IMR-90 (cell line): ENCODE measurements at regions not wholly inside any gene's neighbourhood (a gene's known extent, or its start where the extent isn't known, plus 50 kb on each side); places are given as distances from the start of the nearest gene placed in this dataset.
A peak's percentile ranks its signal among the peaks of the same experiment; 100 is the strongest.

Experiments used
- ATAC-seq: fragments of 200-7000 bp; cut with Tn5 transposase; 2 replicates; pipeline ENCODE4 v1.9.1; 2020; ENCODE audit warnings: low read depth, mild to moderate bottlenecking, moderate library complexity
- BruUV-seq: library from RNA; stranded (reverse); fragments of 400-500 nt; replicated peaks from 2 replicates; lab custom pipeline; 2021; lab: Mats Ljungman, UMichigan
- CTCF ChIA-PET: fragments of 300-600 bp; formaldehyde crosslinking; extraction: SDS; loops from one replicate; lab custom pipeline; 2021; ENCODE audit warnings: antibody characterized with exemption; lab: Yijun Ruan, JAX
- POLR2A ChIA-PET: fragments of 300-600 bp; sonication (Branson Sonifier 250); formaldehyde crosslinking; loops from one replicate; lab custom pipeline; 2022; ENCODE audit warnings: antibody characterized with exemption; ENCODE audit not compliant: unreplicated experiment; lab: Charles Lee
- DNase-seq: peaks from one replicate; pipeline ENCODE4 v3.0.0; 2013
- H2AFZ ChIP-seq: replicated peaks from 2 replicates; pipeline ENCODE3; 2013; ENCODE audit warnings: low read length, mild to moderate bottlenecking; ENCODE audit not compliant: poor library complexity
- H2AK5ac ChIP-seq: 2 replicates; pipeline ENCODE4 v1.6.1; 2013; ENCODE audit warnings: low read depth, low read length, inconsistent platforms
- H2AK9ac ChIP-seq: replicated peaks from 2 replicates; pipeline ENCODE3; 2013; ENCODE audit warnings: mild to moderate bottlenecking, low read depth, low read length, moderate library complexity; ENCODE audit not compliant: poor library complexity
- H2BK120ac ChIP-seq: 2 replicates; pipeline ENCODE4 v1.6.1; 2013; ENCODE audit warnings: low read depth, low read length, inconsistent platforms
- H2BK15ac ChIP-seq: 3 replicates; pipeline ENCODE4 v1.6.1; 2013; ENCODE audit warnings: low read depth, low read length, inconsistent platforms
- H2BK20ac ChIP-seq: 2 replicates; pipeline ENCODE4 v1.6.1; 2013; ENCODE audit warnings: low read depth, mild to moderate bottlenecking, inconsistent platforms, low read length, moderate library complexity
- H2BK5ac ChIP-seq: 2 replicates; pipeline ENCODE4 v1.6.1; 2013; ENCODE audit warnings: mild to moderate bottlenecking, low read depth, low read length, inconsistent platforms; ENCODE audit not compliant: poor library complexity, severe bottlenecking
- H3K14ac ChIP-seq: replicated peaks from 2 replicates; pipeline ENCODE4 v1.6.1; 2013; ENCODE audit warnings: low read depth, low read length, inconsistent platforms
- H3K18ac ChIP-seq: 2 replicates; pipeline ENCODE4 v1.6.1; 2013; ENCODE audit warnings: low read depth, low read length, control low read depth
- H3K23ac ChIP-seq: 2 replicates; pipeline ENCODE4 v1.6.1; 2013; ENCODE audit warnings: low read depth, low read length, inconsistent platforms
- H3K27ac ChIP-seq: 2 replicates; pipeline ENCODE4 v1.5.1; 2013; ENCODE audit warnings: mild to moderate bottlenecking, control low read depth, low read length; ENCODE audit not compliant: insufficient read depth
- H3K27me3 ChIP-seq: 2 replicates; pipeline ENCODE4 v1.6.1; 2013; ENCODE audit warnings: low read length; ENCODE audit not compliant: control insufficient read depth, insufficient read depth
- H3K36me3 ChIP-seq: 2 replicates; pipeline ENCODE4 v1.6.1; 2013; ENCODE audit warnings: low read length, mixed read lengths; ENCODE audit not compliant: control insufficient read depth, insufficient read depth
- H3K4ac ChIP-seq: 2 replicates; pipeline ENCODE4 v1.6.1; 2013; ENCODE audit warnings: low read depth, low read length, inconsistent platforms
- H3K4me1 ChIP-seq: 2 replicates; pipeline ENCODE4 v1.6.1; 2013; ENCODE audit warnings: low read length, mixed read lengths; ENCODE audit not compliant: control insufficient read depth, insufficient read depth
- H3K4me2 ChIP-seq: 2 replicates; pipeline ENCODE4 v1.6.1; 2013; ENCODE audit warnings: low read depth, mild to moderate bottlenecking, control low read depth, low read length, moderate library complexity
- H3K4me3 ChIP-seq: 2 replicates; pipeline ENCODE4 v1.5.1; 2013; ENCODE audit warnings: low read depth, mild to moderate bottlenecking, control low read depth, low read length, moderate library complexity; ENCODE audit not compliant: insufficient read depth
- H3K56ac ChIP-seq: 2 replicates; pipeline ENCODE4 v1.6.1; 2013; ENCODE audit warnings: low read length, inconsistent platforms; ENCODE audit not compliant: insufficient read depth; ENCODE audit errors: extremely low read depth
- H3K79me1 ChIP-seq, 2 experiments: 2 replicates each; pipeline ENCODE4 v1.6.1; 2013; ENCODE audit warnings: low read length in 2 of 2, inconsistent platforms in 1 of 2, low read depth in 1 of 2
- H3K9ac ChIP-seq: 2 replicates; pipeline ENCODE4 v1.6.1; 2013; ENCODE audit warnings: low read depth, low read length, control low read depth
- H3K9me1 ChIP-seq: 2 replicates; pipeline ENCODE4 v1.6.1; 2013; ENCODE audit warnings: low read length, inconsistent platforms; ENCODE audit not compliant: insufficient read depth
- H3K9me3 ChIP-seq: 2 replicates; pipeline ENCODE4 v1.6.1; 2013; ENCODE audit warnings: low read length; ENCODE audit not compliant: control insufficient read depth, insufficient read depth
- H4K20me1 ChIP-seq: 2 replicates; pipeline ENCODE4 v1.6.1; 2013; ENCODE audit warnings: low read length, inconsistent platforms; ENCODE audit not compliant: insufficient read depth
- H4K5ac ChIP-seq: 2 replicates; pipeline ENCODE4 v1.6.1; 2013; ENCODE audit warnings: mild to moderate bottlenecking, low read depth, low read length, control low read depth
- H4K8ac ChIP-seq, 2 experiments: 2 replicates each; pipeline ENCODE4 v1.6.1; 2013; ENCODE audit warnings: low read depth in 2 of 2, low read length in 2 of 2, control low read depth in 1 of 2, inconsistent platforms in 1 of 2
- H4K91ac ChIP-seq: 2 replicates; pipeline ENCODE4 v1.6.1; 2013; ENCODE audit warnings: low read depth, low read length, inconsistent platforms; ENCODE audit not compliant: insufficient read depth
- BHLHE40 ChIP-seq: fragments of 150-350 bp; IDR thresholded peaks from 2 replicates; pipeline ENCODE4 v1.6.1; 2016; ENCODE audit warnings: mild to moderate bottlenecking, low read depth, low read length
- CEBPB ChIP-seq: IDR thresholded peaks from 2 replicates; pipeline ENCODE4 v1.6.1; 2012; ENCODE audit warnings: low read depth, low read length, improper control_type of control experiment
- CHD1 ChIP-seq: IDR thresholded peaks from 2 replicates; pipeline ENCODE4 v1.6.1; 2012; ENCODE audit warnings: low read depth, low read length, improper control_type of control experiment
- CTCF ChIP-seq: conservative IDR thresholded peaks from 2 replicates; pipeline ENCODE4 v1.5.1; 2012; ENCODE audit warnings: mild to moderate bottlenecking, low read depth, low read length, improper control_type of control experiment
- ELK1 ChIP-seq: fragments of 150-350 bp; IDR thresholded peaks from 2 replicates; pipeline ENCODE4 v1.6.1; 2016; ENCODE audit warnings: low read depth, mild to moderate bottlenecking, low read length, moderate library complexity, borderline replicate concordance
- MAFK ChIP-seq: IDR thresholded peaks from 2 replicates; pipeline ENCODE4 v1.6.1; 2012; ENCODE audit warnings: low read depth, low read length, improper control_type of control experiment
- MAZ ChIP-seq: IDR thresholded peaks from 2 replicates; pipeline ENCODE4 v1.6.1; 2012; ENCODE audit warnings: low read depth, mild to moderate bottlenecking, low read length, improper control_type of control experiment, moderate library complexity, borderline replicate concordance
- MXI1 ChIP-seq: IDR thresholded peaks from 2 replicates; pipeline ENCODE4 v1.6.1; 2012; ENCODE audit warnings: low read depth, mild to moderate bottlenecking, low read length, moderate library complexity, borderline replicate concordance
- RAD21 ChIP-seq: IDR thresholded peaks from 2 replicates; pipeline ENCODE4 v1.6.1; 2012; ENCODE audit warnings: low read length, improper control_type of control experiment
- RCOR1 ChIP-seq: IDR thresholded peaks from 2 replicates; pipeline ENCODE4 v1.6.1; 2012; ENCODE audit warnings: mild to moderate bottlenecking, low read length, improper control_type of control experiment; ENCODE audit not compliant: insufficient replicate concordance
- RFX5 ChIP-seq: IDR thresholded peaks from 2 replicates; pipeline ENCODE4 v1.8.0; 2012; ENCODE audit warnings: low read depth, mild to moderate bottlenecking, low read length, moderate library complexity
- USF2 ChIP-seq: fragments of 150-350 bp; IDR thresholded peaks from 2 replicates; pipeline ENCODE4 v1.6.1; 2017; ENCODE audit warnings: mild to moderate bottlenecking, antibody characterized with exemption, low read length, low read depth
- WGBS, 2 experiments: methylation state at CpG; one replicate each; pipeline versions ENCODE4 v1.1.5 to v1.1.7; 2013; ENCODE audit warnings: missing lambda C conversion rate in 2 of 2; ENCODE audit not compliant: insufficient read length in 1 of 2; ENCODE audit errors: extremely low coverage in 2 of 2; 5-methylcytosine and 5-hydroxymethylcytosine counted together
- dilution Hi-C: fragments of 300-500 bp; cut with HindIII; formaldehyde crosslinking; loops from one replicate; pipeline ENCODE4 v1.14.3; 2018; ENCODE audit warnings: low sequenced_read_pairs; ENCODE audit not compliant: unreplicated experiment
- in situ Hi-C: fragments of 300-500 bp; cut with MboI; formaldehyde crosslinking; loops from 3 replicates; pipeline ENCODE4 v1.14.3; 2019; ENCODE audit warnings: low sequenced_read_pairs, inconsistent platforms, mixed read lengths
- intact Hi-C: fragments of 100-400 bp; cut with micrococcal nuclease; formaldehyde crosslinking; loops from 2 replicates; pipeline ENCODE4 v1.10.0; 2022

- Histone ChIP-seq H3K4ac (no peak overlapping the region), H4K20me1 (no peaks in the 10 kb centered on the region), H3K18ac (no peak overlapping the region), H3K4me2 (0 out of 2 replicates have a peak overlapping the region, but pooled peaks have one; percentile 27), H3K9me1 (no peaks in the 10 kb centered on the region), H2AK9ac (no peak overlapping the region), H2BK15ac (no peak overlapping the region), H2BK120ac (no peak overlapping the region), H3K23ac (no peak overlapping the region), H2BK20ac (no peak overlapping the region), H3K9me3 (no peaks in the 10 kb centered on the region), H2AK5ac (no peak overlapping the region; the same call in 1 of the 2 replicates), H3K9ac (no peak overlapping the region), H4K8ac (no peak overlapping the region), H3K56ac (no peak overlapping the region), H3K4me1 (0 out of 2 replicates have a peak, but pooled peaks cover 2% of the 10 kb centered on the region), H3K27me3 (no peaks in the 10 kb centered on the region), H3K36me3 (no peaks in the 10 kb centered on the region), H2AFZ (no peak overlapping the region), H3K14ac (no peak overlapping the region), H3K4me3 (no peak overlapping the region), H2BK5ac (no peak overlapping the region), H3K79me1 (no peaks in the 10 kb centered on the region), H3K27ac (no peak overlapping the region), H4K5ac (no peak overlapping the region), H4K91ac (no peak overlapping the region)
- no CpG with 5 or more reads among the region's 7 CpGs for WGBS, 2 experiments
- dilution Hi-C loops (no loop called here), intact Hi-C loops (no loop called here), in situ Hi-C loops (no loop called here)
- no TSS peak for BruUV-seq
- ATAC-seq = no peak
- DNase-seq = no peak
- ChIA-PET CTCF (no interaction called here), POLR2A (no interaction called here)
- TF ChIP-seq MAFK (no peak), CTCF (no peak), MXI1 (no peak), CHD1 (no peak), RAD21 (no peak), USF2 (no peak), RFX5 (no peak), CEBPB (no peak), ELK1 (no peak), MAZ (no peak), BHLHE40 (no peak), RCOR1 (no peak)
Measured at GRCh38 chr5:142403583-142403982, 78.8 kb upstream of the SPRY4 start.
